HG03442 (cell line): ENCODE measurements at regions not wholly inside any gene's neighbourhood (a gene's known extent, or its start where the extent isn't known, plus 50 kb on each side); places are given as distances from the start of the nearest gene placed in this dataset.
"Not testable (repeated sequence)": the region's sequence is repeated elsewhere in the genome, so short reads cannot be mapped to it uniquely, and the experiment has no call there.

Experiments used
- ATAC-seq: cut with Tn5 transposase; IDR thresholded peaks from one replicate; pipeline ENCODE4 v1.9.1; 2021; ENCODE audit warnings: mild to moderate bottlenecking, moderate library complexity; ENCODE audit not compliant: unreplicated experiment

DNA sequence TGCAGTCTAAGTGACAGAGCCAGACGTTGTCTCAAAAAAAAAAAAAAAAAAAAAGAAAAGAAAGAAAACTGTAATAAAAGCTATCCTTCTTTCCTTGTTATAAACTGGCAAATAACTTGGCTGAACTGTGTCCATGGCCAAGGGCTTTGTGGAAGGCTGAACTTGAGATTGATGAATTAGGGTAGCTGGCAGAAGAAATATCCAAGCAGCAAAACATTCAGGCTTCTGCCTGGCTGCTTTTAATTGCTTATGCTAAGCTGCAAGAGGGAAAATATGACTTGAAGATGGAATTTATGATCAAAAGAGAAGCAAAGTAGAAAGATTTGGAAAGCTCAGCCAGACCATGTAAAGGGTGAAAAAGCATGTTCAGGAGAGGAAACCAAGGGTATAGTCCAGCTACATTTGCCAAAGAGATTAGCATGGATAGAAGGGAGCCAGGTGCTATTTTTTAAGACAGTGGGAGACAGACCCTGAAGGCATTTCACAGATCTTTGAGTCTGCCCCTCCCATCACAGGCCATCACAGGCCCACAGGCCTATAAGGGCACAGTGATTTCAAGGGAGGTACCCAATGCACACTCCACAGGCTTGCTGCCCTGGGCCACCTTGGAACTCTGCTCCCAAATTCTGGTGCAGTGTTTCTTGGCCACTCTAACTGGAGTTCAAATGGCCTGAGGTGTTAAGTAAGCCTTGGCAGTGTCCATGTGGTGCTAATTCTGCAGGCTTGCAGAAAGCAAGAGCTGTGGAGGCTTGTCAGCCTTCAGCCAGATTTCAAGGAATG is 226.0 kb downstream of the AEBP2 start:
- ATAC-seq = no peak

GRCh38 chr12:19666070-19666469 is 226.8 kb downstream of the AEBP2 start:
- no peak for ATAC-seq

DNA sequence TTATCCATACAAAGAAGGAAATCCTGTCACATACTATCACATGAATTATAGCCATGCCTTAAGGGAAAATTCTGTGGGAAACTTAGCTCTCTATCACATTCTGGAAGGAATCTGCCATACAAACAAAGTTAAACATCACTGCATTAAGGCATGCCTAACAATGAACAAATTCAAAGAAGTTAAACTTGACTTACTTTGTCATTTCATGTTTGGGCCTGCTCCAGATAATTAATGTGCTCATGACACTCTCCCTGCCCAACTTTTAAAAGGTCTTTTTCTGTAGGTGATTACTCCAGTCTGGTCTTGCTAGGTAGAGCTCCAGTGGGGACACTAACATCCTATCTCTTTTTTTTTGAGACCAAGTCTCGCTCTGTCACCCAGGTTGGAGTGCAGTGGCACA is 230.5 kb downstream of the AEBP2 start:
- ATAC-seq = no peak

- ATAC-seq = no peak
Measured at GRCh38 chr12:19671695-19672094, 232.4 kb downstream of the AEBP2 start.

DNA sequence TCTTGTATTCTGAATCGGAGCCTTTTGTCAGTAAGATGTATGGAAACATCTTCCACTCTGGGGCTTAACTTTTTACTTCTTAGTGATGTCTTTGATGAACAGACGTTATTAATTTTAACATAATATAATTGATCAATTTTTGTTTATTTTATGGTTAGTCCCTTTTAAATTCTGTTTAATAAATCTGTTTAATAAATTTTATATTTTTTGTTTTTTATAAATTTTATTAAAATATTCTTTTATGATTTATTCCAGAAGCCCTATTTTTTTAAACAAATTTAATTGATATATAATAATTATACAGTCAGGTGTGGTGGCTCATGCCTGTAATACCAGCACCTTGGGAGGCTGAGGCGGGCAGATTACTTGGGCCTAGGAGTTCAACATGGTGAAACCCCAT is 235.1 kb downstream of the AEBP2 start:
- no peak for ATAC-seq

- peak; percentile 91 for ATAC-seq
Measured at GRCh38 chr12:19675361-19675760, 236.1 kb downstream of the AEBP2 start.

- not testable (repeated sequence) for ATAC-seq
Measured at GRCh38 chr12:19678501-19678900, 239.2 kb downstream of the AEBP2 start.

DNA sequence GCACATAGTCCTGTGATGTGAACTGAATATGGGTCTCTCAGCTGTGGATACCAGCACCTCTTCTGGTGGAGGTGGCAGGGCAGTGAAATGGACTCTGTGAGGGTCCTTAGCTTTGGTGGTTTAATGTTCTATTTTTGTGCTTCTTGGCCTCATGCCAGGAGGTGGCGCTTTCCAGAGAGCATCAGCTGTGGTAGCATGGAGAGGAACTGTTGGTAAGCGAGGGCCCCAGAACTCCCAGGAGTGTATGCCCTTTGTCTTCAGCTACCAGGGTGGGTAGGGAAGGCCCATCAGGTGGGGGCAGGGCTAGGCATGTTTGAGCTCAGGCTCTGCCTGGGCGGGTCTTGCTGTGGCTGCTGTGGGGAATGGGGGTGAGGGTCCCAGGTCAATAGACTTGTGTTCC is 241.7 kb downstream of the AEBP2 start:
- no peak for ATAC-seq

GRCh38 chr12:19683178-19683927 is 244.1 kb downstream of the AEBP2 start:
- ATAC-seq = no peak

DNA sequence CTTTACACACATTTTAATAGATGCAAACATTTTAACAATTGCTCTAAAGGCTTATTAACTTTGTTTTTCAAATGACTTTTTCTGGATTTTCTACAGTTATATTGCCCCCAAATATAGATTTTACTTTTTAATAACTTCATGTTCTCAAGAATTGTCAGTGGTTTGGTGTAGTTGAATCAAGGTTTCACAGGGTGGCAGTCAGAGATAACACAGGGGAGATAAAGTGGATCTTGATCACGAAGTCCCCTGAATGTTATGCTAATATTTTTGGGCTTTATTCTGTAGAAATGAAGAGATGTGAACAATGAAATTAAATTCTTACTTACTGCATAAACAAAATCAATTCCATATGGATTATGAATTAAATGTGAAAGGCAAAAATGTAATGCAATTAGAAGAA is 248.1 kb downstream of the AEBP2 start:
- ATAC-seq = no peak

- ATAC-seq = no peak
Measured at GRCh38 chr12:19688532-19688931, 249.2 kb downstream of the AEBP2 start.

DNA sequence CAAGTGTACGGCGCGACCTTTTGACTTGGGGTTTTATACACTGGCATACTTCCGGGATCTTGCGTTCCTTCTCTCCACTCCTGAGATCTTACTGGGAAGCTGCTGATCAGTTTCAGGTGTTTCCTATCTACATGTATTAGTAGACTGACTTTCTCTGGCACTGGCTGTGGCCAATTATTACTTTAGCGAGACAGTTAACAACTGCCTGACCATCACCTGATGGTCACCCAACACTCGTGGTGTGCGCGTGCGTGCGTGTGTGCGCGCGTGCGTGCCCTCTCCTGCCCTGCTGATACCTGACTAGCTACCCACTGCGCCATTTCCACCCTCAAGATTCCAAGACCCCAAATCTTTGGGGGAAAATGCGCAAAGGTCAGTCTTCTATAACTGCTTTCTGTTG is 249.9 kb downstream of the AEBP2 start:
- ATAC-seq = no peak

GRCh38 chr12:19689801-19690472 is 250.6 kb downstream of the AEBP2 start:
- no peak for ATAC-seq

DNA sequence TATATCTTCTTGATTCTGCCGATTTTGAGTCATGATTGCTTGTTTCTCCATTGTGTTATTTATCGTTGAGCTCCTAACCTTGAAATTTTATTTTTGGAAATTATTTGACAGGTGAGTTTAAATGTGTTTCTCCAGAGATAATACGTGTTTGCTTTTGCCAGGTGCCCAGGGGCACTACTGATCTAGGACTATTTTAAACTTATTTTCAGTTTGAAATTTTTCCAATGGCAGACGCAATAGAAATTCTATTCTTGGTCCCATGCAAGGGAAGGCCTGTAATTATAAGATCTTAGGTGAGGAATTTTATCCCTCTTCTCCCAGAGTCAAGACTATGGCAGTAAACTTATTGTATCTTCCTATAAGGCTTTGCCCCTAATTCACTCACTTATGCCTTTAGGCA is 252.8 kb downstream of the AEBP2 start:
- no peak for ATAC-seq

- ATAC-seq = no peak
Measured at GRCh38 chr12:19692566-19692965, 253.3 kb downstream of the AEBP2 start.

DNA sequence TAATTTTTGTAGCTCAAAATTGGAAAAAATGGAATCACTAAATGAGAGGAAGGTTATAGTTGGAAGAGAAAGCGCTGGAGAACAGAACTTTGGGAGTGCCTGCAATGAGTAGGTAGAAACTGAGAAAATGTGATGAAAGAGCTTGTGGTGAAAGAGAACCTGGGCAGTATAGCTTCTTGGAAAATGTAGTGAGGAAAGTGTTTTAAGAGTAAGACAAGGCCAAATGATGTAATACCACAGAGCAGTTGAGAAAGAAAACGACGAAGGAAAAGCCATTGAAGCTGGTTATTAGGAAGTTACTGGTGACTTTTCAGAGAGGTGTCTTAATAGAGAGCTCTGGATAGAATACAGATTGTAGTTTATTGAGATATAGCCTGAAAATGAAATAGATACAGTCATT is 255.3 kb downstream of the AEBP2 start:
- ATAC-seq = no peak

DNA sequence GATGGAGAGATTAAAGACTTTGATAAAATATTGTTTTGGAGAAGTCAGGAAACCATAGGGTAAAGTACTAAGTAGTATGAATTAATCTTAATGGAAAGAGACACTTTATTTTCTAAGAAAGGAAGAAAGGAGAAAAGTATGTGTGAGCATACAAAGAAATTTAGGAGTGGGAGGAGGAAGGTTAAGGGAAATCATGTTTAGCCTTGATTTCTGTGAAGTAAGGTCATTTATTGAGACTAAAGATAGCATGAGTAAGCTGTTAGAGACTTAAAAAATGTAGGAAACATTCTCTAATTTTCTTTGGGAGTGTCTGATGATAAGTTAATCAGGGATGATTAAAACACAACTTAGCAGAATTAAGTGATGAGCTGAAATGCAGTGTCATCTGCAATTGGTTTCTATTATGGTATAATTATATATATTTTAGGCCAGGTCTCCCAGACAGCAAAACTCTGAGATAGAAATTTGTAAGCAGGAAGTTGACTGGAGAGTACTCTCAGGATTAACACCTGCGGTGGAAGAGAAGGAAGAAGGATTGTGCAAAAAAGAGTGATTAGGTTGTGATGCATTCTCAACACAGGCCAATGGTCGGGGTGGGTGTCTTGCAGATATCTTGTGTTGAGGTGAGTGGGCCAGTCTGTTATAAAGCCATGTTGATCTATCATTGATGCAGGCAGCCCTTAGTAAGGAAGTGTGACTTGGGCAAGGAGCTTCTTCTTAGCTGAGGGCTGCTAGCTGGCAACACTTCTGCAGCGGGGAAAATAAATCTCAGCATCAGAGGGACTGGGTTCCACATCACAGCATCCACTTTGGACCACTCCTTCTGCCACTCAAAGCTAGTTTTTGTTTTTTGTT is 256.2 kb downstream of the AEBP2 start:
- ATAC-seq = no peak

DNA sequence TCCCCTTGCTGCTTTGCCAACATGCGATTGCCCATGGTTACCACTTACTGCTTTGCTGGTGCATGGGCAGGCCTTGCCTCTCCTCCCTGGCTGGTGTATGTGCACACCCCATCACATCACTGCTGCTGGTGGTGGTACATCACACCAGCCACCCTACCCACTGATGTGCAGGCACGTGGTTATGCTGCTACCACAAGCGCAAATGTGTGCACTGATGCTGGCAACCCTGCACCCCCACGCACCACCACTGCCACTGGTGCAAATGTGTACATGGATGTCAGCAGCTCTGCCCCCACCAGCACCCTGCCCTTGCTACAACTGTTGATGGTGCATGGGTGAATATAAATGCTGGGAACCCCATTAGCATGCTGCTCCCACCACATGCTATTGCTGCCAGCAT is 261.7 kb downstream of the AEBP2 start:
- no peak for ATAC-seq

- ATAC-seq = no peak
Measured at GRCh38 chr12:19704966-19705365, 265.7 kb downstream of the AEBP2 start.

DNA sequence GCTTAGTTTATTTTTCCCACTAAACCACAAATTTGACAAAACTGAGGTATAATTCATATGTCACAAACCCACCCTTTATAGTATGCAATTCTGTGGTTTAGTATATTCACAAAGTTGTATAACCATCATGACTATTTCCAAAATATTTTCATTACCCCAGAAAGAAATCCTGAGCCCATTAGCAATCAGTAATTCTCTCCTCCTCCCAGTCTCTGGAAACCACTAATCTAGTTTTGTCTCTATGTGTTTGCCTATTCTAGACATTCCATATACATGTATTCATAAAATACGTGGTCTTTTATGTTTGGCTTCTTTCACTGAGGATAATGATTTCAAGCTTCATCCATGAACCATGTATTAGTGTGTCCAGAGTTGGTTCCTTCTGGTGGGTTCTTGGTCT is 267.6 kb downstream of the AEBP2 start:
- no peak for ATAC-seq

GRCh38 chr12:19707948-19708409 is 268.7 kb downstream of the AEBP2 start:
- ATAC-seq = no peak
